B cell (primary cell): ENCODE measurements at regions not wholly inside any gene's neighbourhood (a gene's known extent, or its start where the extent isn't known, plus 50 kb on each side); places are given as distances from the start of the nearest gene placed in this dataset.

Experiments
- ATAC-seq: fragments of 200-7000 bp; cut with Tn5 transposase; one replicate; pipeline ENCODE4 v1.10.0; 2021; ENCODE audit warnings: low read depth, mild to moderate bottlenecking, moderate number of reproducible peaks, moderate library complexity
- CTCF ChIA-PET: fragments of 350-600 bp; sonication (Branson Sonifier 250); formaldehyde crosslinking; loops from one replicate; lab custom pipeline; 2021; ENCODE audit warnings: antibody characterized with exemption, inconsistent platforms; lab: Charles Lee
- POLR2A ChIA-PET: fragments of 350-600 bp; sonication (Branson Sonifier 250); formaldehyde crosslinking; loops from one replicate; lab custom pipeline; 2021; ENCODE audit warnings: antibody characterized with exemption; lab: Charles Lee
- DNase-seq: peaks from one replicate; pipeline ENCODE4 v3.0.0; 2013
- H2AFZ ChIP-seq: 2 replicates; pipeline ENCODE4 v1.6.1; 2012; ENCODE audit warnings: mild to moderate bottlenecking, low read depth, low read length; ENCODE audit not compliant: insufficient read depth, poor library complexity, severe bottlenecking
- H3K27ac ChIP-seq, 2 donors: 1 replicate in 1 of 2; 2 replicates in 1 of 2; pipeline ENCODE4 v1.5.1; 2012 to 2013; ENCODE audit warnings: low read length in 2 of 2, mild to moderate bottlenecking in 2 of 2, moderate library complexity in 1 of 2
- H3K27me3 ChIP-seq, 4 experiments: fragments of 200-600 bp in 1 of 4; sonication (generic) in 1 of 4; replicated peaks in 1 of 4; 1 replicate in 2 of 4; 2 replicates in 2 of 4; pipeline versions ENCODE4 v1.6.1 to v1.7.0; 2013 to 2016; ENCODE audit warnings: low read length in 3 of 4, mild to moderate bottlenecking in 2 of 4, mixed read lengths in 1 of 4, moderate library complexity in 1 of 4; ENCODE audit not compliant: insufficient read depth in 4 of 4, control insufficient read depth in 3 of 4; ENCODE audit errors: control extremely low read depth in 1 of 4
- H3K36me3 ChIP-seq, 2 experiments: replicated peaks in 1 of 2; 1 replicate in 1 of 2; 2 replicates in 1 of 2; pipeline versions ENCODE4 v1.6.1 to v1.7.1; 2013; ENCODE audit warnings: low read length in 1 of 2; ENCODE audit not compliant: insufficient read depth in 2 of 2, control insufficient read depth in 1 of 2; ENCODE audit errors: control extremely low read depth in 1 of 2, extremely low read depth in 1 of 2
- H3K4me1 ChIP-seq, 2 donors: fragments of 200-600 bp in 1 of 2; sonication (generic) in 1 of 2; 1 replicate in 1 of 2; 2 replicates in 1 of 2; pipeline versions ENCODE4 v1.5.1 to v1.6.1; 2013 to 2017; ENCODE audit warnings: low read length in 2 of 2; ENCODE audit not compliant: control insufficient read depth in 2 of 2, insufficient read depth in 2 of 2
- H3K4me2 ChIP-seq: replicated peaks from 2 replicates; pipeline ENCODE3; 2012; ENCODE audit warnings: mild to moderate bottlenecking, low read depth, low read length; ENCODE audit not compliant: poor library complexity, severe bottlenecking
- H3K4me3 ChIP-seq, 5 experiments: fragments of 200-600 bp in 1 of 5; sonication (generic) in 1 of 5; 1 replicate in 3 of 5; 2 replicates in 2 of 5; pipeline versions ENCODE4 v1.5.1 to v1.7.0; 2011 to 2016; ENCODE audit warnings: low read length in 4 of 5, mild to moderate bottlenecking in 4 of 5, low read depth in 2 of 5, control low read depth in 1 of 5, moderate library complexity in 1 of 5; ENCODE audit not compliant: insufficient read depth in 1 of 5; ENCODE audit errors: control extremely low read depth in 1 of 5, extremely low read depth in 1 of 5
- H3K79me2 ChIP-seq: fragments of 200-600 bp; sonication (generic); one replicate; pipeline ENCODE4 v1.6.0; 2016; ENCODE audit warnings: low read length; ENCODE audit not compliant: control insufficient read depth, insufficient read depth
- H3K9ac ChIP-seq: fragments of 200-600 bp; sonication (generic); 2 replicates; pipeline ENCODE4 v1.6.1; 2017; ENCODE audit warnings: mild to moderate bottlenecking, low read length, moderate library complexity
- H3K9me3 ChIP-seq, 3 donors: one replicate each; pipeline versions ENCODE4 v1.6.1 to v1.7.1; 2013; ENCODE audit warnings: low read length in 2 of 3; ENCODE audit not compliant: control insufficient read depth in 2 of 3, insufficient read depth in 1 of 3; ENCODE audit errors: control extremely low read depth in 1 of 3
- H4K20me1 ChIP-seq: 2 replicates; pipeline ENCODE4 v1.6.0; 2012; ENCODE audit warnings: mild to moderate bottlenecking, low read length; ENCODE audit not compliant: insufficient read depth, control insufficient read depth, poor library complexity, severe bottlenecking
- H3K27ac Mint-ChIP-seq: one replicate; pipeline ENCODE4 v1.8.0; 2021; ENCODE audit warnings: mixed read lengths
- H3K27me3 Mint-ChIP-seq: one replicate; pipeline ENCODE4 v1.8.0; 2021; ENCODE audit warnings: mixed read lengths
- H3K4me1 Mint-ChIP-seq: one replicate; pipeline ENCODE4 v1.8.0; 2021; ENCODE audit warnings: mixed read lengths
- H3K4me3 Mint-ChIP-seq: one replicate; pipeline ENCODE4 v1.8.0; 2021; ENCODE audit warnings: mixed read lengths
- H3K9me3 Mint-ChIP-seq: one replicate; pipeline ENCODE4 v1.8.0; 2022; ENCODE audit warnings: mixed read lengths; ENCODE audit not compliant: insufficient read depth
- EZH2 ChIP-seq: IDR thresholded peaks from 2 replicates; pipeline ENCODE4 v1.6.1; 2012; ENCODE audit warnings: borderline replicate concordance, low read depth, mild to moderate bottlenecking, moderate library complexity, low read length; ENCODE audit not compliant: insufficient read depth, poor library complexity, severe bottlenecking
- WGBS: methylation state at CpG from one replicate; pipeline ENCODE4 v1.1.5; 2013; ENCODE audit warnings: missing lambda C conversion rate; ENCODE audit not compliant: insufficient coverage; 5-methylcytosine and 5-hydroxymethylcytosine counted together
- intact Hi-C: fragments of 100-400 bp; cut with micrococcal nuclease; formaldehyde crosslinking; loops from one replicate; pipeline ENCODE4 v1.10.0; 2022
- TF ChIP-seq, protein P1 (sequence below): fragments of 200-600 bp; IDR thresholded peaks from one replicate; pipeline ENCODE4 v1.8.0; 2022; ENCODE audit warnings: antibody characterized with exemption, mild to moderate bottlenecking

DNA sequence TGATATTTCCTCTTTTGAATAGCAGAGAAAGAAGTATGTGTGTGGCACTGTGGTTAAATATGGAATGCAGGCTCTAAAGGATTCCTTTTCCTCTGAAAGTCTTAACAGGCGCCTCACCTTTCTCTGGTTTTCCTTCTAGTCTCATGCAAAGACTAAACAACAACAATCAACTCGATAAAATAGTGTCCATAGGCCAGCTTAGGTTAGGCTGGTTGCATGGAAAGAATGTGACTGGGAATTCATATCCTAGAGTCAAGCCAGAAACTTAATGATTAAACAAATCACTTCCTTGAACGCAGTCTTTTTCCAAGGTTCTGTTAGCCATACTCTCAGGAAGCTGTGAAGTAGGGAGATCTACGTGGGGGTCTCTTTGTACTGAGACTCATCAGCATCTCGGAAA, 800.8 kb upstream of the ID2 start:
- ATAC-seq (no peak), DNase-seq (no peak)
- H2AFZ ChIP-seq: no peak overlapping the region
- H3K27ac Mint-ChIP-seq: no peak overlapping the region
- no peak for TF ChIP-seq EZH2
- TF ChIP-seq, protein P1, sequence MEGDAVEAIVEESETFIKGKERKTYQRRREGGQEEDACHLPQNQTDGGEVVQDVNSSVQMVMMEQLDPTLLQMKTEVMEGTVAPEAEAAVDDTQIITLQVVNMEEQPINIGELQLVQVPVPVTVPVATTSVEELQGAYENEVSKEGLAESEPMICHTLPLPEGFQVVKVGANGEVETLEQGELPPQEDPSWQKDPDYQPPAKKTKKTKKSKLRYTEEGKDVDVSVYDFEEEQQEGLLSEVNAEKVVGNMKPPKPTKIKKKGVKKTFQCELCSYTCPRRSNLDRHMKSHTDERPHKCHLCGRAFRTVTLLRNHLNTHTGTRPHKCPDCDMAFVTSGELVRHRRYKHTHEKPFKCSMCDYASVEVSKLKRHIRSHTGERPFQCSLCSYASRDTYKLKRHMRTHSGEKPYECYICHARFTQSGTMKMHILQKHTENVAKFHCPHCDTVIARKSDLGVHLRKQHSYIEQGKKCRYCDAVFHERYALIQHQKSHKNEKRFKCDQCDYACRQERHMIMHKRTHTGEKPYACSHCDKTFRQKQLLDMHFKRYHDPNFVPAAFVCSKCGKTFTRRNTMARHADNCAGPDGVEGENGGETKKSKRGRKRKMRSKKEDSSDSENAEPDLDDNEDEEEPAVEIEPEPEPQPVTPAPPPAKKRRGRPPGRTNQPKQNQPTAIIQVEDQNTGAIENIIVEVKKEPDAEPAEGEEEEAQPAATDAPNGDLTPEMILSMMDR: no peak
- no peak overlapping the region for H3K9ac ChIP-seq
- no peak overlapping the region for H3K4me3 ChIP-seq
- no peak overlapping the region for H3K4me3 Mint-ChIP-seq
- intact Hi-C loops: no loop called here
- 63% methylated on average over 3 of the region's 5 CpGs for WGBS
- H3K36me3 ChIP-seq: no peaks in the 10 kb centered on the region
- H4K20me1 ChIP-seq: no peaks in the 10 kb centered on the region
- H3K27me3 ChIP-seq: peaks cover 0 to 3% (median 0%) of the 10 kb centered on the region in 4 experiments
- H3K4me1 Mint-ChIP-seq: no peaks in the 10 kb centered on the region
- peaks cover 15% of the 10 kb centered on the region for H3K27me3 Mint-ChIP-seq
- no peak overlapping the region for H3K4me2 ChIP-seq
- no peaks in the 10 kb centered on the region for H3K9me3 ChIP-seq
- no peaks in the 10 kb centered on the region for H3K79me2 ChIP-seq
- no peak overlapping the region for H3K27ac ChIP-seq
- CTCF ChIA-PET: no interaction called here
- no peaks in the 10 kb centered on the region for H3K4me1 ChIP-seq
- POLR2A ChIA-PET: no interaction called here
- H3K9me3 Mint-ChIP-seq: no peaks in the 10 kb centered on the region

DNA sequence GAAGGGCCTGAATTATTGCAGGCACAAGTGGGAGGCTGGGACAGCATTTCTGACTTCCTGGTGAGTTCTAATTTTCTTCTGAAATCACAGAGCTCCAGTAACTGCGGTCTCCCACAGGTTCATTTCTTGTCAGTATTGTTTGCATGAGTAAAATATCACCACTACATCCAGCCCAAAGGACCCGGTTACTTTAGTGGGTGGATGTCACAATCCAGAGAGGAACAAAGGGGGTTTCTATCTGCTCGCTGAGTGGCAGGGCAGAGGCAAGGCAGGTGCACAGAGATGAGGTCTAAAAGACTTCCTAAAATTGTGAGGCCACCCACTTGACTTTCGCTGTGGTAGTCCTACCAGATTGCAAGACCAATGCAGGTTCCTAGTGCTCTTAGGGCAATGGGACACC, 800.4 kb upstream of the ID2 start:
- Mint-ChIP-seq H3K9me3 (no peaks in the 10 kb centered on the region), H3K4me1 (no peaks in the 10 kb centered on the region), H3K27me3 (peaks cover 15% of the 10 kb centered on the region), H3K27ac (no peak overlapping the region), H3K4me3 (no peak overlapping the region)
- POLR2A ChIA-PET: no interaction called here
- no peak overlapping the region for H3K27ac ChIP-seq
- H3K27me3 ChIP-seq: peaks cover 0 to 3% (median 0%) of the 10 kb centered on the region in 4 experiments
- WGBS: 52% methylated on average over 2 of the region's 4 CpGs
- H3K9ac ChIP-seq: no peak overlapping the region
- no peaks in the 10 kb centered on the region for H3K79me2 ChIP-seq
- no peaks in the 10 kb centered on the region for H3K36me3 ChIP-seq
- H3K4me2 ChIP-seq: no peak overlapping the region
- DNase-seq (no peak), ATAC-seq (no peak)
- no peaks in the 10 kb centered on the region for H4K20me1 ChIP-seq
- CTCF ChIA-PET: no interaction called here
- no peak overlapping the region for H3K4me3 ChIP-seq
- no peak for TF ChIP-seq EZH2
- TF ChIP-seq, protein P1: no peak
- intact Hi-C loops: no loop called here
- H3K4me1 ChIP-seq: no peaks in the 10 kb centered on the region
- H2AFZ ChIP-seq: no peak overlapping the region
- no peaks in the 10 kb centered on the region for H3K9me3 ChIP-seq
